T-helper 1 cell (primary cell): ENCODE measurements at regions not wholly inside any gene's neighbourhood (a gene's known extent, or its start where the extent isn't known, plus 50 kb on each side); places are given as distances from the start of the nearest gene placed in this dataset.

Source experiments
- DNase-seq, 5 donors: peaks; one replicate each; pipeline ENCODE4 v3.0.0-alpha.2; 2012 to 2020

- no peak for DNase-seq
Measured at GRCh38 chr2:147046473-147046872, 798.4 kb upstream of the ACVR2A start.

GRCh38 chr2:147045113-147045512 lies 799.7 kb upstream of the ACVR2A start:
- DNase-seq, result peak in 2 of 5 donors; percentile 21 to 26

- no peak for DNase-seq
Measured at GRCh38 chr2:147041121-147041494, 803.7 kb upstream of the ACVR2A start.

GRCh38 chr2:147040298-147041120 lies 804.3 kb upstream of the ACVR2A start:
- DNase-seq, result no peak

- no peak for DNase-seq
Measured at GRCh38 chr2:147037048-147037447, 807.8 kb upstream of the ACVR2A start.

GRCh38 chr2:147033044-147033443 lies 811.8 kb upstream of the ACVR2A start:
- no peak for DNase-seq

- DNase-seq, result no peak
Measured at GRCh38 chr2:147031897-147032296, 812.9 kb upstream of the ACVR2A start.

- DNase-seq, result no peak
Measured at GRCh38 chr2:147030966-147031720, 813.7 kb upstream of the ACVR2A start.

- DNase-seq, result no peak
Measured at GRCh38 chr2:147027436-147027835, 817.4 kb upstream of the ACVR2A start.

- no peak for DNase-seq
Measured at GRCh38 chr2:147026664-147027295, 818.0 kb upstream of the ACVR2A start.

- DNase-seq, result no peak
Measured at GRCh38 chr2:147025646-147026585, 818.9 kb upstream of the ACVR2A start.

- no peak for DNase-seq
Measured at GRCh38 chr2:147019311-147019710, 825.5 kb upstream of the ACVR2A start.

- no peak for DNase-seq
Measured at GRCh38 chr2:147017951-147018645, 826.7 kb upstream of the ACVR2A start.

- DNase-seq, result no peak
Measured at GRCh38 chr2:147016181-147016580, 828.6 kb upstream of the ACVR2A start.

- DNase-seq, result no peak
Measured at GRCh38 chr2:147015591-147015990, 829.2 kb upstream of the ACVR2A start.

GRCh38 chr2:147013696-147014392 lies 831.0 kb upstream of the ACVR2A start:
- no peak for DNase-seq

- no peak for DNase-seq
Measured at GRCh38 chr2:147008481-147008880, 836.3 kb upstream of the ACVR2A start.

- no peak for DNase-seq
Measured at GRCh38 chr2:147006736-147007141, 838.1 kb upstream of the ACVR2A start.

- no peak for DNase-seq
Measured at GRCh38 chr2:147003081-147003480, 841.7 kb upstream of the ACVR2A start.

- no peak for DNase-seq
Measured at GRCh38 chr2:147002256-147002655, 842.6 kb upstream of the ACVR2A start.

GRCh38 chr2:147001061-147001460 lies 843.8 kb upstream of the ACVR2A start:
- DNase-seq, result no peak
